MCF 10A (cell line): ENCODE measurements at regions not wholly inside any gene's neighbourhood (a gene's known extent, or its start where the extent isn't known, plus 50 kb on each side); places are given as distances from the start of the nearest gene placed in this dataset.

Experiments used
- BruUV-seq: library from RNA; stranded (reverse); fragments of 400-500 nt; replicated peaks from 2 replicates; lab custom pipeline; 2021; lab: Mats Ljungman, UMichigan
- CTCF ChIA-PET: fragments of 300-600 bp; sonication (Branson Sonifier 250); formaldehyde crosslinking; extraction: SDS; loops from one replicate; lab custom pipeline; 2021; ENCODE audit warnings: antibody characterized with exemption, inconsistent platforms; lab: Yijun Ruan, JAX
- POLR2A ChIA-PET: fragments of 300-600, 350-650 bp; sonication (Branson Sonifier 250); formaldehyde crosslinking; extraction: SDS; loops from one replicate; lab custom pipeline; 2020; ENCODE audit warnings: antibody characterized with exemption, inconsistent platforms; lab: Yijun Ruan, JAX
- DNase-seq: peaks from one replicate; pipeline ENCODE4 v3.0.0-alpha.2; 2018; ENCODE audit not compliant: unreplicated experiment
- H3K27ac Mint-ChIP-seq: one replicate; pipeline ENCODE4 v1.8.0; 2022; ENCODE audit warnings: mild to moderate bottlenecking, low read depth, mixed read lengths; ENCODE audit not compliant: unreplicated experiment
- H3K27me3 Mint-ChIP-seq: one replicate; pipeline ENCODE4 v1.8.0; 2022; ENCODE audit warnings: mixed read lengths; ENCODE audit not compliant: insufficient read depth, unreplicated experiment
- H3K36me3 Mint-ChIP-seq: one replicate; pipeline ENCODE4 v1.8.0; 2022; ENCODE audit warnings: mild to moderate bottlenecking, moderate library complexity, mixed read lengths; ENCODE audit not compliant: insufficient read depth, unreplicated experiment
- H3K4me1 Mint-ChIP-seq: one replicate; pipeline ENCODE4 v1.8.0; 2022; ENCODE audit warnings: mixed read lengths; ENCODE audit not compliant: insufficient read depth, unreplicated experiment
- H3K4me3 Mint-ChIP-seq: one replicate; pipeline ENCODE4 v1.8.0; 2022; ENCODE audit warnings: mild to moderate bottlenecking, moderate library complexity, mixed read lengths; ENCODE audit not compliant: unreplicated experiment
- H3K9me3 Mint-ChIP-seq: one replicate; pipeline ENCODE4 v1.8.0; 2022; ENCODE audit warnings: mixed read lengths; ENCODE audit not compliant: unreplicated experiment
- intact Hi-C: fragments of 100-400 bp; cut with micrococcal nuclease; formaldehyde crosslinking; loops from 2 replicates; pipeline ENCODE4 v1.14.1; 2022
- TF ChIP-seq, protein P1 (sequence below): fragments of 200-600 bp; IDR thresholded peaks from one replicate; pipeline ENCODE4 v1.8.0; 2022; ENCODE audit warnings: antibody characterized with exemption, mild to moderate bottlenecking; ENCODE audit not compliant: unreplicated experiment

DNA sequence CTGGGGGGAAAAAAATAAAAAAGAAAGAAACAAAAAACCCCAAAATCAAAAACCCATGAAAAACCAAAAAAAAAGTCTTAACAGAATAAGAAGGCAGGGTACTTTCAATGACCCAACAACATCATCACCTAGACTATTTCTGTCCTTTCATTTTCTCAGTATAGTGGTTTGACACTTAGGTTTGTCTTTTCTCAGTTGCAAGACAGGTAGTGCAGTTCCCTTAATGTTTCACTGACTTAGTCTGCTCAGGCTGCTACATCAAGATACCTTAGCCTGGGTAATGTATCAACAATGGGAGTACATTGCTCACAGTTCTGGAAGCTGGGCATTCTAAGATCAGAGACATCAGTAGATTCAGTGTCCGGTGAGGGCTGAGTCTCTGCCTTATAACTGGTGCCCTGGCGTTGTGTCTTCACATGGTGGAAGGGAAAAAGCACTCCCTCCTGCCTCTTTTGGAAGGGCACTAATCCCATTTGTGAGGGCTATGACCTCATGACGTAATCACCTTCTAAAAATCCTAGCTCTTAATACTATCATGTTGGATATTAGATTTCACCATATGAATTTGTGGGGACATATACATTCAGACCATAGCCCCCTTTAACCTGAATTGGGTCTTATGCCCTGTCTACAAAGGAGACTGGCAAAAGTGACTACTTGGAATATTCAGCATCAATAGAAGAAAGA, 362.3 kb upstream of the RBFOX1 start:
- POLR2A ChIA-PET: no interaction called here
- H3K36me3 Mint-ChIP-seq: peaks cover 7% of the 10 kb centered on the region

DNA sequence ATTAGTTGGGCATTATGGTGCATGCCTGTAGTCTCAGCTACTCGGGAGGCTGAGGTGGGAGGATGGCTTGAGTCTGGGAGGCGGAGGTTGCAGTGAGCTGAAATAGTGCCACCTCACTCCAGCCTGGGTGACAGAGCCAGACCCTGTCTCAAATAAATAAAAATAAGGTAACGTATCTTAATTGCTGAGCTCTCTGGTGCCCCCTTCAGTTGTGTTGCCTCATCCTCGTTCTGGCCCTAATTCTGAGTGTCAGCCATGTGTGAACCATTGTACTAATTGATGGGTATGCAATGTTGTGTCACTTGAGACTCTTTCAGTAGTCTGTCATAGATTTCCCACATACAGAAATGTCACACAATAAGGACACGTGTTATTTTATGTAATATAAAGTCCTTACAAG, 363.1 kb upstream of the RBFOX1 start:
- Mint-ChIP-seq H3K27ac (no peak overlapping the region), H3K36me3 (peaks cover 7% of the 10 kb centered on the region), H3K27me3 (no peaks in the 10 kb centered on the region), H3K4me3 (no peak overlapping the region), H3K4me1 (no peaks in the 10 kb centered on the region), H3K9me3 (peaks cover 40% of the 10 kb centered on the region)
- CTCF ChIA-PET: no interaction called here
- TF ChIP-seq, protein P1, sequence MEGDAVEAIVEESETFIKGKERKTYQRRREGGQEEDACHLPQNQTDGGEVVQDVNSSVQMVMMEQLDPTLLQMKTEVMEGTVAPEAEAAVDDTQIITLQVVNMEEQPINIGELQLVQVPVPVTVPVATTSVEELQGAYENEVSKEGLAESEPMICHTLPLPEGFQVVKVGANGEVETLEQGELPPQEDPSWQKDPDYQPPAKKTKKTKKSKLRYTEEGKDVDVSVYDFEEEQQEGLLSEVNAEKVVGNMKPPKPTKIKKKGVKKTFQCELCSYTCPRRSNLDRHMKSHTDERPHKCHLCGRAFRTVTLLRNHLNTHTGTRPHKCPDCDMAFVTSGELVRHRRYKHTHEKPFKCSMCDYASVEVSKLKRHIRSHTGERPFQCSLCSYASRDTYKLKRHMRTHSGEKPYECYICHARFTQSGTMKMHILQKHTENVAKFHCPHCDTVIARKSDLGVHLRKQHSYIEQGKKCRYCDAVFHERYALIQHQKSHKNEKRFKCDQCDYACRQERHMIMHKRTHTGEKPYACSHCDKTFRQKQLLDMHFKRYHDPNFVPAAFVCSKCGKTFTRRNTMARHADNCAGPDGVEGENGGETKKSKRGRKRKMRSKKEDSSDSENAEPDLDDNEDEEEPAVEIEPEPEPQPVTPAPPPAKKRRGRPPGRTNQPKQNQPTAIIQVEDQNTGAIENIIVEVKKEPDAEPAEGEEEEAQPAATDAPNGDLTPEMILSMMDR: no peak
- intact Hi-C loops: no loop called here
- no peak for DNase-seq
- POLR2A ChIA-PET: no interaction called here
- BruUV-seq: no TSS peak

More for the DNA sequence above, 362.3 kb upstream of the RBFOX1 start:
- Mint-ChIP-seq H3K9me3 (peaks cover 40% of the 10 kb centered on the region), H3K4me1 (no peaks in the 10 kb centered on the region), H3K4me3 (no peak overlapping the region), H3K27me3 (no peaks in the 10 kb centered on the region), H3K27ac (no peak overlapping the region)
- no peak for DNase-seq
- TF ChIP-seq, protein P1: no peak
- CTCF ChIA-PET: no interaction called here
- intact Hi-C loops: no loop called here
- BruUV-seq: no TSS peak

DNA sequence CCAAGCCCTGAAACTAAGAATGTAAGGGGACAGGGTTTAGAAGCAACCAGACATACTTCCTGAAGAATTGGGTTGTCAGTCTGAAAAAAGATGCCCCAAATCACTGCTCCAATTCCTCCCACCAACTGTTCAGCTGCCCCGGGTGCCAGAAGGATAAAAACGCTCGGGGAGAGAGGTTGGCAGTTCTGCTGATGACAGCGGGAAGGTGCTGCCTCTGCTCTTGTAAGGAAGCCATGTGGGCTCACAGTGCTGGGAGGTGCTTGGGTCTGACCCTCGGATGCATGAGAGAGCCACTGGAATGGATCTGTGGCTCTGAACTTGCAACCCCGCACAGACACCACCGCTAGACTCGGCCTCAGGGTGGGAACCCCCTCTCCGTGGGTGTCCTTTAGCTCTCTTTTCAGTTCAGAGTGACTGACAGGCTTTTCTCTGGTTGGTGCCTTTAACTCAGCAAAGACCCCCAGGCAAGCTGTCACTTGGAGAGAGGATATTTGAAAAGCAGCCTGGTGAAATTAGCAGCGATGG, 364.8 kb upstream of the RBFOX1 start:
- no peak overlapping the region for H3K27ac Mint-ChIP-seq
- H3K4me1 Mint-ChIP-seq: no peaks in the 10 kb centered on the region
- BruUV-seq: no TSS peak
- H3K9me3 Mint-ChIP-seq: peaks cover 40% of the 10 kb centered on the region
- no peak overlapping the region for H3K4me3 Mint-ChIP-seq
- no peaks in the 10 kb centered on the region for H3K27me3 Mint-ChIP-seq
- TF ChIP-seq, protein P1: no peak
- ChIA-PET POLR2A (no interaction called here), CTCF (no interaction called here)
- intact Hi-C loops: no loop called here
- H3K36me3 Mint-ChIP-seq: peaks cover 7% of the 10 kb centered on the region
- DNase-seq: no peak

DNA sequence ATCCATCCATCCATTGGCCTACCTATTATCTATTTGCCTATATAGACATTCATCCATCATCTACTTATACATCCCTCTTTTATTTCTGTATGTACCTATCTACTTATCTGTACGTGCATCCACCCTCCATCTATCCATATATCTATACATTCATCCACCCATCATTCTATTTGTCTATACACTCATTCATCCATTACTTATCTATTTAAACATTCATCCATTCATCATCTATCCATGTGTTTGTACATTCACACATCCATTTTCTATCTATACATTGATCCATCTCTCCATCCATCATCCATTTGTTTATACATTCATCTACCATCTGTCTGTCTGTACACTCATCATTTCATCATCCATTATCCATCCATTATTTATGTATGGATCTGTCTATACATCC, 365.7 kb upstream of the RBFOX1 start:
- H3K9me3 Mint-ChIP-seq: peaks cover 31% of the 10 kb centered on the region
- H3K27me3 Mint-ChIP-seq: no peaks in the 10 kb centered on the region
- no peak overlapping the region for H3K27ac Mint-ChIP-seq
- CTCF ChIA-PET: no interaction called here
- no TSS peak for BruUV-seq
- H3K4me1 Mint-ChIP-seq: no peaks in the 10 kb centered on the region
- no peak overlapping the region for H3K4me3 Mint-ChIP-seq
- TF ChIP-seq, protein P1: no peak
- POLR2A ChIA-PET: no interaction called here
- DNase-seq: no peak
- H3K36me3 Mint-ChIP-seq: no peaks in the 10 kb centered on the region
- intact Hi-C loops: no loop called here
